HG02623 (cell line): ENCODE measurements at regions not wholly inside any gene's neighbourhood (a gene's known extent, or its start where the extent isn't known, plus 50 kb on each side); places are given as distances from the start of the nearest gene placed in this dataset.

ENCODE experiments used
- ATAC-seq: cut with Tn5 transposase; IDR thresholded peaks from one replicate; pipeline ENCODE4 v1.9.1; 2021; ENCODE audit warnings: moderate library complexity; ENCODE audit not compliant: unreplicated experiment

DNA sequence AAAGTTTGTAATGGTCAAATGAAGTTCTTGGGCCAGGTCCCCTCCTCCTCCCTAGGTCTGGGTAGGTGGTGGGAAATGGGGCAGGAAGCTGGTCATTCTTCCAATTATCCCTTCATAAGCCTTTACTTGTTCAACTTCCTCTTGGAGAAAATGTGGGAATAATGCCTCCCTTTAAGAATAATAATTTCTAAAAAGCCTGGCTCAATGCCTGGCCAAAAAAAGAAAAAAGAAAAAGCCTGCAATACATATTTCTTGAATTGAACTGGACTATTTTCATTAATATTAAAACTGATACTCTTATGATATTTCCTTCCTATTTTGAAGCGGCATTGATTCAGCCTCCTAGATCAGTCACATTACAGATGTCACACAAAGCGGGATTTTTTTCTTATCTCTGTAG is 600.9 kb downstream of the CCDC171 start:
- ATAC-seq, result no peak

GRCh38 chr9:16154521-16155078 is 601.8 kb downstream of the CCDC171 start:
- ATAC-seq, result no peak

- ATAC-seq, result no peak
Observed at GRCh38 chr9:16155878-16156277, 603.0 kb downstream of the CCDC171 start.

DNA sequence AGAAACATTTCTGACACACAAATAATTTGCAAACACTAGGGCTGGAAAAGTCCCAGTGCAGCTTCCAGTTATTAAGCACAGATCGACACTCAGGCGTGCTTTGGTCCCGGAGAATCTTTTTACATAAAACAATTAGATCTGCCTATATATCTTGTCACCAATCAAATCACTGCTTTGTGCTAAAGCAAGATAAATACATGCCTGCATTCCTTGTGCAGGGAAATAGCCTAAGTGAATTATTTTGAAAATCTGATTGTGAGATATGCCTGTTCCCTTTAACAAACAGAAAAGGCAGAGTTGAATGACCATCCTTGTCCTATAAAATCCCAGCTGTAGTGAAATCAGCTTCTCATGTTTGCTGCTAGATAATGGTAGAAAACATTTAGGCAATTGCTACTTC is 604.4 kb downstream of the CCDC171 start:
- no peak for ATAC-seq

- no peak for ATAC-seq
Observed at GRCh38 chr9:16157651-16158050, 604.8 kb downstream of the CCDC171 start.

DNA sequence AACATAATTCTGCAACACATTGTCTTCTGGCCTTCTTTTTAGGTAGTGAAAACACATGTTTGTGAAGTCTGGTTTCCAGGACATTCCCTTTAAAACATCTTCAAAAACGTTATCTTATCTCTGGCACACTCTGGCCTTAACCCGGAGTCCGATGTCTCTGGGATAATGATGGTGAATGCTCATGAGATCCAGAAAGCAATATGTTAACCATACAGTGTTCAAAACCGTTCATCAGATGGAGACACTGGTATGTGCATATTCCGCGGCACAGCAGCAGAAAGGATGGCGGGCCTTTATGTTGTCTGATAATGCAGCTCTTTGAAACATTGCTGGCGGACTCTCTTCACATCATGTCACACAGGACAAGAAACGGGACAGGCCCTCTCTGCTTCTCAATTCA is 605.2 kb downstream of the CCDC171 start:
- ATAC-seq, result no peak

- no peak for ATAC-seq
Observed at GRCh38 chr9:16161483-16161882, 608.6 kb downstream of the CCDC171 start.

GRCh38 chr9:16170119-16170518 is 617.3 kb downstream of the CCDC171 start:
- no peak for ATAC-seq

- ATAC-seq, result no peak
Observed at GRCh38 chr9:16171911-16172310, 619.1 kb downstream of the CCDC171 start.

DNA sequence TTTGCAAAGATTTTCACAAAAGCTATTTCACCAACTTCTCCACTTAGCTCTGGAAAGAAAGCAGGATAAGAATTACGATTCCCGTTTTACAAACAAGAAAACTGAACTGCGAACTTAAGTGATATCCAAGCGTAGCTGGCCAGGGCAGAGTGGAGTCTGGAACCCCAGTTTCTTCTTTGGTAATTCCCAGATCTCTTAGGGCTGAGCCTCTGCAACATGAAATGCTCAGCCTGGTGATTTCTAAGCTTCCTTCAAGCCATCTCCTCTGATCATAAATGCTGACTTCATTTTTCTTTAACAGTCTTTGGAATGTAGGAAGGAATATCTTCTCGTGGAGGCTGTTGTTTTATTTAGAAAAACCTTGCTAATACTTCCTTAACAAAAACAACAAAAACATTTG is 620.0 kb downstream of the CCDC171 start:
- no peak for ATAC-seq

DNA sequence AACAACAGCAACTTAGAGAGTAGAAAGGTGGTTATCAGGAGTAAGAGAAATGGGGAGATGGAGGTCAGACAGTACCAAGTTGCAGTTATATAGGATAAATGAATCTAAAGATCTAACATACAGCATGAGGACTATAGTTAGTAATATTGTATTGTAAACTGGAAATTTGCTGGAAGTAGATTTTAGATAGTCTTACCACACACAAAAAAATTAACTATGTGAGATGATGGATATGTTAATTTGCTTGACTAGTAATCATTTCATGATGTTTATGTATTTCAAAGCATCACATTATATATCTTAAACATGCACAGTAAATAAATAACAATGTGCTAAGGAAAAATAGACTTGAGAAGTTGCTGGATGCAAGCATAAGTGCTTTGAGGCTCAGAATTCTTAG is 622.1 kb downstream of the CCDC171 start:
- no peak for ATAC-seq

- ATAC-seq, result no peak
Observed at GRCh38 chr9:16175461-16175860, 622.6 kb downstream of the CCDC171 start.

DNA sequence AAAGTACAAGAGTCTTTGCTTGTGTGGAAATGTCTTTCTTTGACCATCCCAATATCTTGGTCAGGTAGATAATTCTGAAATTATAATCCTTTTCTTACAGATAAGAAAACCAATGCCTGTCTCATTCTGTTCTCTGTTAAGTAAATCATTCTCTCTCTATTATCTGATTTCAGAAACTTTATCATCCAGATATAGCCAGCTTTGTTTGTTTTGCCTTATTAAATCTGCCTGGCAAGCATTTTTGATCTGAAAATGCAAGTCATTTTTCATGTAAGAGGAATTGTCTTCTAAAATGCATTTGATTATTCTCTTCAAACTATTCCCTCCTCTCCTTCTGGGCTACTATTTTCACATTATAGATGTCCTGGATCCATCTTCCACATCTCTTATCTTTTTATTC is 625.5 kb downstream of the CCDC171 start:
- ATAC-seq, result no peak

DNA sequence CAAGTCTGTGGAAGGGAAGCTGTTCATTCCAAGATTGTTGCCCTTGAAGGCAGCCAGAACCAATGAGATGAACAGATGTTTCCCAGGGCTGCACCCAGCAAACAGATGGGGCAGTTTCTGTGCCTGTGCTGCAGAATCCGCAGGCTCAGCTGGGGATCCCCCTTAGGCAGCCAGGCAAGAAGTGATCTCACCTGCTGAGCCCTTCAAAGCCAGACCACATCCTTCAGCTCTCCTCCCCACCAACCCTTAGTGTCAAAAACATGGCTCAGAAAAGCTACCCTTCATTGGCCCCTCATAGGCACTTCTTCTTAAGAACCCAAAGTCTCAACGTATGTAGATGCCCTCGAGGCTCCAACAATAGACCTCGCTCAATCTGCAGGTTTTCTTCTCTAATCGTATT is 626.7 kb downstream of the CCDC171 start:
- ATAC-seq, result no peak

- ATAC-seq, result no peak
Observed at GRCh38 chr9:16180091-16180490, 627.2 kb downstream of the CCDC171 start.

GRCh38 chr9:16180546-16180945 is 627.7 kb downstream of the CCDC171 start:
- ATAC-seq, result no peak

- ATAC-seq, result no peak
Observed at GRCh38 chr9:16181539-16181938, 628.7 kb downstream of the CCDC171 start.

DNA sequence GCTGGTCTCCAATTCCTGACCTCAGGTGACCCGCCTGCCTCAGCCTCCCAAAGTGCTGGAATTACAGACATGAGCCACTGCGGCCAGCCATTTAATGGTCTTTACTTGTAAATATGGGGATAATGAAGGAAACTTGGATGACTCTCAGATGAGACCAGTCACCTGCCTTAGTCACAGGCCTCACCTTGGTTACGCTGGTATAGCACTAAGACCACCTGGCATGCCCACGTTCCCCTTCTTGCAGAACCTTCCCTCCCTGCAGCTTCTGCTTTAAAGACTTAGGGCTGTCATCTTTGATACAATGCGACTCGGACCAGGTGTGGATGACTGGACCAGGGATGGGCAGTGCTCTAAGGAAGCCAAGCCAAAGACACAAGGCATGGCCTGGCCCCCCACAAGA is 629.9 kb downstream of the CCDC171 start:
- ATAC-seq, result no peak

DNA sequence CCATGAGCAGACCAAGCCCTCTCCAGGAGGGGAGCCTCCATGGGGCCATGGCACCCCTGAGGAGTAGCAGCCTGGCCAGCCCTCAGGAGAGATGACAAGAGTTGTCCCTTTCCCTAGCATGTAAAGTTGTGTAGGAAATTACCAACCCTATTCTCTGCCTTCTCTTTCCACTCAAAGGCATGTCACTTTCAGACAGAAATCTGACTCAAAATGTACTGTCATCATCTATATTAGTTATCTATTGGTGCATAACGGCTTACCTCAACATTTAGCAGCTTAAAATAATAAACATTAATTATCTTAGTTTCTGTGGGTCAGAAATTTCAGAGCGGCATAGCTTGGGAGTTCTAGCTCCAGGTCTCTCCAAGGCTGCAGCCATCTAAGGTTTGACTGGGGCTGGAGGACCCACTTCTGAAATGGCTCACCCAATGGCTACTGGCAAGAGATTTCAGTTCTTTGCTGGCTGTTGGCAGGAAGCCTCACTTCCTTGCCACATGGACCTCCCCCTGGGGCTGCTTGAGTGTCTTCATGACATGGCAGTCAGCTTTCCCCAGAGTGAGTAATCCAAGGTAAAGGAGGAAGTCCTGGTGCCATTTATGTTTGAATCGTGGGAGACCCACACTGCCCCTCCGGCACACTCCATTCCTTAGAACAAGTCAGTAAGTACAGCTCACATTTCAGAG is 632.3 kb downstream of the CCDC171 start:
- ATAC-seq, result no peak

- ATAC-seq, result no peak
Observed at GRCh38 chr9:16191191-16191590, 638.3 kb downstream of the CCDC171 start.

DNA sequence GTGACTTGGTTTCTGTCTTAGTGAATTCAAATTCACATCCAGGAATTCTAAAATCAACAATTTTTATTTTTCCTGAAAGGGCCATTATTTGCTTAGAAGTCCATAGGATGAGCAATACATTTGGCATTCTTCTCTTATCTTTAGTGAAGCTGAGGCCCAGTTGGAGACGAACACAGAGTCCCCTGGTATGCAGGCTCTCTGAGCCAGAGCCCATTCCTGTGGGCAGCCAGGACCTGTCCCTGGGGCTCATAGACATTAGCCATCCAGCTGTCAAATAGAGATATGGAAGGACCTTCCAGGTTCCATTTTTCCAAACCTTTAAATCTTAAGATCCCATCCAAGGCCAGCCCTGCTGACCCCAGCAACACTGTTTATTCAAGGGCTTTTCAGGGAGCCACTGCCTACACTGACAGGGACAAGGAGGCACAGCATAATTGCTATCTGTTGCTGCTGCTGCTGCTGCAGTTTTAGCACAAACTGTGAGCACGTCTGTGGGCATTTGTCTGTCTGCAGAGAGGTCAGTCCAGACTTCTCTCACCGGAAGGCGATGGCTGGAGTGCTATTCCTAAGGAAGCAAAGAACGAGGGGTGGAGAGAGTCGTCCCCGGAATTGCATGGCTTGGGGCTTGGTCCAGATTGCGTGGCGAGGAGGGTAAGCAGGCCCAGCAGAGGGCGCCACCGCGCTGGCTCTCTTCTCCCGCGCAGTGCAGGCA is 639.0 kb downstream of the CCDC171 start:
- no peak for ATAC-seq

DNA sequence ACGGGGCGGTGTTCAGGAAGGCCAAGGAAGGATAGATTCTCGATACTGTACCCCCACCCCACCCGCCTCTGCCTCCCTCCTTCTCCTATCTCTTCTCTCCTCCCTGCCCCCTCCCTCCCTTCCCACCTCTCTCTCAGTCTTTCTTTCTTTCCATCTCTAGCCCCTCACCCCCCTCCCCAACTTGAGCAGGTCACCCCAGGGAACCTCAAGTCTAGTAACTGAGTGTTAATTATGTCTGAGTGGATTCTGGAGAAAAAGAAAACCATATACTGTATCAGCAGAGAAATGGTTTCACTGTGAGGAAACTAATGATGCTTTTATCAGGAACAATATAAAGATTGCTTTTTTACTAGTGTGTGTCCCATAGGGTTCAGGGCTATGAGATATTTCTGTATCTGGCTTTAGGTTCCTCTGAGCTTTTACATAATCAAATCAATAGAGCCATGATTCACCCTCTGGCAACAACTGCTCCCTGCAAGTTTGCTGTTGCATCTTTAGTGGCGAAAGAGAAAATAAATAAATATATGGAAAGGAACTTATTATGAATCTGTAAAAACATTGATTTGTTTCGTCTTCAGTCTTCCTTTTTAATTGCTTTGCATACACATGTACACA is 639.7 kb downstream of the CCDC171 start:
- ATAC-seq, result no peak
